ENCODE measurements at regions not wholly inside any gene's neighbourhood (a gene's known extent, or its start where the extent isn't known, plus 50 kb on each side); places are given as distances from the start of the nearest gene placed in this dataset.

GRCh38 chr13:102452836-102453235 is 51.0 kb upstream of the FGF14 start:
- 76 to 78% methylated on average over 2 of the region's 2 CpGs for WGBS, 2 donors
- Histone ChIP-seq H3K9me3 (peaks cover 0 to 3% (median 0%) of the 10 kb centered on the region in 11 donors), H3K4me3 (no peak overlapping the region), H3K27me3 (no peaks in the 10 kb centered on the region), H3K27ac (no peak overlapping the region), H3K36me3 (no peaks in the 10 kb centered on the region), H3K4me1 (no peaks in the 10 kb centered on the region)
- no peak for TF ChIP-seq CTCF (IDR thresholded peaks at IDR 0.05)
- intact Hi-C loops (cut with DNase I): loop anchor here in 7 of 10 donors (10.0 kb wide), 5 partner anchors 48 to 668 kb away; partner anchors contain the start of gene FGF14 (in 1 of the 7)
- ATAC-seq (no peak), DNase-seq (no peak)

All from heart right ventricle (tissue), 16 donors.